NCI-H345 (cell line): ENCODE measurements at regions not wholly inside any gene's neighbourhood (a gene's known extent, or its start where the extent isn't known, plus 50 kb on each side); places are given as distances from the start of the nearest gene placed in this dataset.

Experiments used
- DNase-seq: peaks from one replicate; lab custom pipeline; 2025; lab: John Stamatoyannopoulos, UW

- no peak for DNase-seq
Observed at GRCh38 chr1:36607263-36607651, 124.5 kb upstream of the CSF3R start.

- no peak for DNase-seq
Observed at GRCh38 chr1:36606641-36607262, 124.0 kb upstream of the CSF3R start.

- DNase-seq = no peak
Observed at GRCh38 chr1:36605942-36606640, 123.4 kb upstream of the CSF3R start.

- DNase-seq = no peak
Observed at GRCh38 chr1:36603461-36603860, 120.7 kb upstream of the CSF3R start.

- DNase-seq = peak; percentile 93
Observed at GRCh38 chr1:36602184-36602583, 119.5 kb upstream of the CSF3R start.

GRCh38 chr1:36599828-36600227, 117.1 kb upstream of the CSF3R start:
- no peak for DNase-seq

- DNase-seq = no peak
Observed at GRCh38 chr1:36597514-36597913, 114.8 kb upstream of the CSF3R start.

- no peak for DNase-seq
Observed at GRCh38 chr1:36595921-36596320, 113.2 kb upstream of the CSF3R start.

- no peak for DNase-seq
Observed at GRCh38 chr1:36595349-36595748, 112.6 kb upstream of the CSF3R start.

GRCh38 chr1:36594023-36594422, 111.3 kb upstream of the CSF3R start:
- no peak for DNase-seq

- no peak for DNase-seq
Observed at GRCh38 chr1:36591278-36591677, 108.6 kb upstream of the CSF3R start.

- no peak for DNase-seq
Observed at GRCh38 chr1:36590771-36591170, 108.1 kb upstream of the CSF3R start.

GRCh38 chr1:36590264-36590663, 107.6 kb upstream of the CSF3R start:
- no peak for DNase-seq

GRCh38 chr1:36588972-36589371, 106.3 kb upstream of the CSF3R start:
- DNase-seq = no peak

GRCh38 chr1:36585569-36586548, 103.1 kb upstream of the CSF3R start:
- peak; percentile 58 for DNase-seq

GRCh38 chr1:36584874-36585453, 102.3 kb upstream of the CSF3R start:
- no peak for DNase-seq

GRCh38 chr1:36583980-36584782, 101.5 kb upstream of the CSF3R start:
- no peak for DNase-seq

GRCh38 chr1:36583080-36583479, 100.4 kb upstream of the CSF3R start:
- no peak for DNase-seq

GRCh38 chr1:36582066-36582755, 99.5 kb upstream of the CSF3R start:
- no peak for DNase-seq

- peak; percentile 17 for DNase-seq
Observed at GRCh38 chr1:36580524-36580923, 97.8 kb upstream of the CSF3R start.

- no peak for DNase-seq
Observed at GRCh38 chr1:36579039-36579438, 96.3 kb upstream of the CSF3R start.
